ENCODE measurements at regions not wholly inside any gene's neighbourhood (a gene's known extent, or its start where the extent isn't known, plus 50 kb on each side); places are given as distances from the start of the nearest gene placed in this dataset.

GRCh38 chr15:25616471-25616870 lies 177.6 kb upstream of the UBE3A start:
- Histone ChIP-seq H3K36me3 (ENCODE audit: insufficient read depth, low read length) (no peaks in the 10 kb centered on the region), H3K9ac (ENCODE audit: low read depth, low read length, poor library complexity, severe bottlenecking) (no peak overlapping the region), H3K4me3 (ENCODE audit: low read length, poor library complexity, severe bottlenecking) (no peak overlapping the region), H3K9me3 (ENCODE audit: insufficient read depth, low read depth, low read length) (peaks cover 7% of the 10 kb centered on the region; the same call in 1 of the 2 replicates), H3K4me2 (ENCODE audit: low read depth, low read length, poor library complexity, severe bottlenecking) (no peak overlapping the region), H2AFZ (ENCODE audit: low read length) (no peak overlapping the region), H4K20me1 (ENCODE audit: insufficient read depth, low read length, poor library complexity, severe bottlenecking) (no peaks in the 10 kb centered on the region), H3K4me1 (ENCODE audit: insufficient read depth, low read length, poor library complexity, severe bottlenecking) (no peaks in the 10 kb centered on the region), H3K79me2 (ENCODE audit: insufficient read depth, low read length) (no peaks in the 10 kb centered on the region), H3K27me3 (ENCODE audit: insufficient read depth, low read length, poor library complexity, severe bottlenecking) (no peaks in the 10 kb centered on the region), H3F3A (ENCODE audit: low read depth) (no peaks in the 10 kb centered on the region), H3K9me2 (replicated peaks; ENCODE audit: low read depth, low read length) (no peaks in the 10 kb centered on the region)
- TF ChIP-seq EZH2phosphoT487 (IDR thresholded peaks at IDR 0.05; ENCODE audit: borderline replicate concordance) (no peak), CTCF (conservative IDR thresholded peaks at IDR 0.05; ENCODE audit: low read length) (no peak)

- Histone ChIP-seq H3K9ac (ENCODE audit: low read depth, low read length, poor library complexity, severe bottlenecking) (no peak overlapping the region), H3K27me3 (ENCODE audit: insufficient read depth, low read length, poor library complexity, severe bottlenecking) (no peaks in the 10 kb centered on the region)
- TF ChIP-seq EZH2phosphoT487 (IDR thresholded peaks at IDR 0.05; ENCODE audit: borderline replicate concordance), result no peak
- TF ChIP-seq CTCF (conservative IDR thresholded peaks at IDR 0.05; ENCODE audit: low read length), result no peak
These were observed 174.3 kb upstream of the UBE3A start for GRCh38 chr15:25613134-25613533.

GRCh38 chr15:25611603-25612002 lies 172.8 kb upstream of the UBE3A start:
- H3K27me3 ChIP-seq (ENCODE audit: insufficient read depth, low read length, poor library complexity, severe bottlenecking), result no peaks in the 10 kb centered on the region
- H3K4me1 ChIP-seq (ENCODE audit: insufficient read depth, low read length, poor library complexity, severe bottlenecking), result no peaks in the 10 kb centered on the region
- no peaks in the 10 kb centered on the region for H3K79me2 ChIP-seq (ENCODE audit: insufficient read depth, low read length)
- H3K9ac ChIP-seq (ENCODE audit: low read depth, low read length, poor library complexity, severe bottlenecking), result no peak overlapping the region
- TF ChIP-seq CTCF (conservative IDR thresholded peaks at IDR 0.05; ENCODE audit: low read length) (no peak), EZH2phosphoT487 (IDR thresholded peaks at IDR 0.05; ENCODE audit: borderline replicate concordance) (no peak)
- H4K20me1 ChIP-seq (ENCODE audit: insufficient read depth, low read length, poor library complexity, severe bottlenecking), result no peaks in the 10 kb centered on the region
- no peaks in the 10 kb centered on the region for H3F3A ChIP-seq (ENCODE audit: low read depth)
- no peak overlapping the region for H3K4me3 ChIP-seq (ENCODE audit: low read length, poor library complexity, severe bottlenecking)
- no peaks in the 10 kb centered on the region; the same call in 1 of the 2 replicates for H3K9me3 ChIP-seq (ENCODE audit: insufficient read depth, low read depth, low read length)
- H3K36me3 ChIP-seq (ENCODE audit: insufficient read depth, low read length), result no peaks in the 10 kb centered on the region
- no peak overlapping the region for H2AFZ ChIP-seq (ENCODE audit: low read length)
- no peak overlapping the region for H3K4me2 ChIP-seq (ENCODE audit: low read depth, low read length, poor library complexity, severe bottlenecking)
- H3K9me2 ChIP-seq (replicated peaks; ENCODE audit: low read depth, low read length), result no peaks in the 10 kb centered on the region

More at GRCh38 chr15:25613134-25613533, 174.3 kb upstream of the UBE3A start:
- Histone ChIP-seq H3K4me2 (ENCODE audit: low read depth, low read length, poor library complexity, severe bottlenecking) (no peak overlapping the region), H3F3A (ENCODE audit: low read depth) (no peaks in the 10 kb centered on the region), H3K9me3 (ENCODE audit: insufficient read depth, low read depth, low read length) (no peaks in the 10 kb centered on the region; the same call in 1 of the 2 replicates), H2AFZ (ENCODE audit: low read length) (no peak overlapping the region), H4K20me1 (ENCODE audit: insufficient read depth, low read length, poor library complexity, severe bottlenecking) (no peaks in the 10 kb centered on the region), H3K4me1 (ENCODE audit: insufficient read depth, low read length, poor library complexity, severe bottlenecking) (no peaks in the 10 kb centered on the region), H3K9me2 (replicated peaks; ENCODE audit: low read depth, low read length) (no peaks in the 10 kb centered on the region), H3K36me3 (ENCODE audit: insufficient read depth, low read length) (no peaks in the 10 kb centered on the region), H3K79me2 (ENCODE audit: insufficient read depth, low read length) (no peaks in the 10 kb centered on the region), H3K4me3 (ENCODE audit: low read length, poor library complexity, severe bottlenecking) (no peak overlapping the region)

All from Loucy (cell line).